B cell (primary cell): ENCODE measurements at regions not wholly inside any gene's neighbourhood (a gene's known extent, or its start where the extent isn't known, plus 50 kb on each side); places are given as distances from the start of the nearest gene placed in this dataset.

Experiments
- ATAC-seq: fragments of 200-7000 bp; cut with Tn5 transposase; one replicate; pipeline ENCODE4 v1.10.0; 2021; ENCODE audit warnings: low read depth, mild to moderate bottlenecking, moderate number of reproducible peaks, moderate library complexity
- CTCF ChIA-PET: fragments of 350-600 bp; sonication (Branson Sonifier 250); formaldehyde crosslinking; loops from one replicate; lab custom pipeline; 2021; ENCODE audit warnings: antibody characterized with exemption, inconsistent platforms; lab: Charles Lee
- POLR2A ChIA-PET: fragments of 350-600 bp; sonication (Branson Sonifier 250); formaldehyde crosslinking; loops from one replicate; lab custom pipeline; 2021; ENCODE audit warnings: antibody characterized with exemption; lab: Charles Lee
- DNase-seq: peaks from one replicate; pipeline ENCODE4 v3.0.0; 2013
- H2AFZ ChIP-seq: 2 replicates; pipeline ENCODE4 v1.6.1; 2012; ENCODE audit warnings: mild to moderate bottlenecking, low read depth, low read length; ENCODE audit not compliant: insufficient read depth, poor library complexity, severe bottlenecking
- H3K27ac ChIP-seq, 2 donors: 1 replicate in 1 of 2; 2 replicates in 1 of 2; pipeline ENCODE4 v1.5.1; 2012 to 2013; ENCODE audit warnings: low read length in 2 of 2, mild to moderate bottlenecking in 2 of 2, moderate library complexity in 1 of 2
- H3K27me3 ChIP-seq, 4 experiments: fragments of 200-600 bp in 1 of 4; sonication (generic) in 1 of 4; replicated peaks in 1 of 4; 1 replicate in 2 of 4; 2 replicates in 2 of 4; pipeline versions ENCODE4 v1.6.1 to v1.7.0; 2013 to 2016; ENCODE audit warnings: low read length in 3 of 4, mild to moderate bottlenecking in 2 of 4, mixed read lengths in 1 of 4, moderate library complexity in 1 of 4; ENCODE audit not compliant: insufficient read depth in 4 of 4, control insufficient read depth in 3 of 4; ENCODE audit errors: control extremely low read depth in 1 of 4
- H3K36me3 ChIP-seq, 2 experiments: replicated peaks in 1 of 2; 1 replicate in 1 of 2; 2 replicates in 1 of 2; pipeline versions ENCODE4 v1.6.1 to v1.7.1; 2013; ENCODE audit warnings: low read length in 1 of 2; ENCODE audit not compliant: insufficient read depth in 2 of 2, control insufficient read depth in 1 of 2; ENCODE audit errors: control extremely low read depth in 1 of 2, extremely low read depth in 1 of 2
- H3K4me1 ChIP-seq, 2 donors: fragments of 200-600 bp in 1 of 2; sonication (generic) in 1 of 2; 1 replicate in 1 of 2; 2 replicates in 1 of 2; pipeline versions ENCODE4 v1.5.1 to v1.6.1; 2013 to 2017; ENCODE audit warnings: low read length in 2 of 2; ENCODE audit not compliant: control insufficient read depth in 2 of 2, insufficient read depth in 2 of 2
- H3K4me2 ChIP-seq: replicated peaks from 2 replicates; pipeline ENCODE3; 2012; ENCODE audit warnings: mild to moderate bottlenecking, low read depth, low read length; ENCODE audit not compliant: poor library complexity, severe bottlenecking
- H3K4me3 ChIP-seq, 5 experiments: fragments of 200-600 bp in 1 of 5; sonication (generic) in 1 of 5; 1 replicate in 3 of 5; 2 replicates in 2 of 5; pipeline versions ENCODE4 v1.5.1 to v1.7.0; 2011 to 2016; ENCODE audit warnings: low read length in 4 of 5, mild to moderate bottlenecking in 4 of 5, low read depth in 2 of 5, control low read depth in 1 of 5, moderate library complexity in 1 of 5; ENCODE audit not compliant: insufficient read depth in 1 of 5; ENCODE audit errors: control extremely low read depth in 1 of 5, extremely low read depth in 1 of 5
- H3K79me2 ChIP-seq: fragments of 200-600 bp; sonication (generic); one replicate; pipeline ENCODE4 v1.6.0; 2016; ENCODE audit warnings: low read length; ENCODE audit not compliant: control insufficient read depth, insufficient read depth
- H3K9ac ChIP-seq: fragments of 200-600 bp; sonication (generic); 2 replicates; pipeline ENCODE4 v1.6.1; 2017; ENCODE audit warnings: mild to moderate bottlenecking, low read length, moderate library complexity
- H3K9me3 ChIP-seq, 3 donors: one replicate each; pipeline versions ENCODE4 v1.6.1 to v1.7.1; 2013; ENCODE audit warnings: low read length in 2 of 3; ENCODE audit not compliant: control insufficient read depth in 2 of 3, insufficient read depth in 1 of 3; ENCODE audit errors: control extremely low read depth in 1 of 3
- H4K20me1 ChIP-seq: 2 replicates; pipeline ENCODE4 v1.6.0; 2012; ENCODE audit warnings: mild to moderate bottlenecking, low read length; ENCODE audit not compliant: insufficient read depth, control insufficient read depth, poor library complexity, severe bottlenecking
- H3K27ac Mint-ChIP-seq: one replicate; pipeline ENCODE4 v1.8.0; 2021; ENCODE audit warnings: mixed read lengths
- H3K27me3 Mint-ChIP-seq: one replicate; pipeline ENCODE4 v1.8.0; 2021; ENCODE audit warnings: mixed read lengths
- H3K4me1 Mint-ChIP-seq: one replicate; pipeline ENCODE4 v1.8.0; 2021; ENCODE audit warnings: mixed read lengths
- H3K4me3 Mint-ChIP-seq: one replicate; pipeline ENCODE4 v1.8.0; 2021; ENCODE audit warnings: mixed read lengths
- H3K9me3 Mint-ChIP-seq: one replicate; pipeline ENCODE4 v1.8.0; 2022; ENCODE audit warnings: mixed read lengths; ENCODE audit not compliant: insufficient read depth
- EZH2 ChIP-seq: IDR thresholded peaks from 2 replicates; pipeline ENCODE4 v1.6.1; 2012; ENCODE audit warnings: borderline replicate concordance, low read depth, mild to moderate bottlenecking, moderate library complexity, low read length; ENCODE audit not compliant: insufficient read depth, poor library complexity, severe bottlenecking
- WGBS: methylation state at CpG from one replicate; pipeline ENCODE4 v1.1.5; 2013; ENCODE audit warnings: missing lambda C conversion rate; ENCODE audit not compliant: insufficient coverage; 5-methylcytosine and 5-hydroxymethylcytosine counted together
- intact Hi-C: fragments of 100-400 bp; cut with micrococcal nuclease; formaldehyde crosslinking; loops from one replicate; pipeline ENCODE4 v1.10.0; 2022
- TF ChIP-seq, protein P1 (sequence below): fragments of 200-600 bp; IDR thresholded peaks from one replicate; pipeline ENCODE4 v1.8.0; 2022; ENCODE audit warnings: antibody characterized with exemption, mild to moderate bottlenecking

DNA sequence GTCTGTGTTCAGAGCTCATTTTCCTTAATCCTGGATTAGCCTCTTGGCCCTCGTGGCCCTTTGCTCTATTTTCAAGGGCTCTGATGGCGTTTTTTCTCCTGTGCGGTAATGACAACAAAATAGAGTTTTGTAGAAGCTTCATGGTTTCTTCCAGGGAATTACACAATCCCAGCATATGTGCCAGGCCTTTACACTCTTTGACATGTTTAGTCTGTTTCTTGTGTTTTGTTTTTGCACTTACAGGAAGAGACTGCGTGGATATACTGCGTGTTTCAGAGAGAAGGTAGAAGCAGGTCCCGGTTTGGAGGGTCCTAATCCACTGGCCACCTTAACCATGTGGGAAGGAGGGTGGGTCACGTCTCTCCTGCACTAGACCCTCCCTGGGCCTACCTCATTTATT is 400.2 kb upstream of the IRX4 start:
- peaks cover 0 to 37% (median 0%) of the 10 kb centered on the region in 3 donors for H3K9me3 ChIP-seq
- DNase-seq: no peak
- no peak overlapping the region for H3K27ac Mint-ChIP-seq
- no peak overlapping the region for H2AFZ ChIP-seq
- intact Hi-C loops: no loop called here
- no peak overlapping the region for H3K4me2 ChIP-seq
- ATAC-seq: no peak
- no peaks in the 10 kb centered on the region for H3K4me1 Mint-ChIP-seq
- H3K4me3 Mint-ChIP-seq: no peak overlapping the region
- H3K36me3 ChIP-seq: no peaks in the 10 kb centered on the region
- H3K9ac ChIP-seq: no peak overlapping the region
- no peaks in the 10 kb centered on the region for H3K27me3 ChIP-seq
- H3K4me1 ChIP-seq: no peaks in the 10 kb centered on the region
- no peaks in the 10 kb centered on the region for H3K9me3 Mint-ChIP-seq
- POLR2A ChIA-PET: no interaction called here
- H3K4me3 ChIP-seq: no peak overlapping the region
- H3K27ac ChIP-seq: no peak overlapping the region
- no peaks in the 10 kb centered on the region for H3K79me2 ChIP-seq
- CTCF ChIA-PET: no interaction called here
- no peak for TF ChIP-seq EZH2
- TF ChIP-seq, protein P1, sequence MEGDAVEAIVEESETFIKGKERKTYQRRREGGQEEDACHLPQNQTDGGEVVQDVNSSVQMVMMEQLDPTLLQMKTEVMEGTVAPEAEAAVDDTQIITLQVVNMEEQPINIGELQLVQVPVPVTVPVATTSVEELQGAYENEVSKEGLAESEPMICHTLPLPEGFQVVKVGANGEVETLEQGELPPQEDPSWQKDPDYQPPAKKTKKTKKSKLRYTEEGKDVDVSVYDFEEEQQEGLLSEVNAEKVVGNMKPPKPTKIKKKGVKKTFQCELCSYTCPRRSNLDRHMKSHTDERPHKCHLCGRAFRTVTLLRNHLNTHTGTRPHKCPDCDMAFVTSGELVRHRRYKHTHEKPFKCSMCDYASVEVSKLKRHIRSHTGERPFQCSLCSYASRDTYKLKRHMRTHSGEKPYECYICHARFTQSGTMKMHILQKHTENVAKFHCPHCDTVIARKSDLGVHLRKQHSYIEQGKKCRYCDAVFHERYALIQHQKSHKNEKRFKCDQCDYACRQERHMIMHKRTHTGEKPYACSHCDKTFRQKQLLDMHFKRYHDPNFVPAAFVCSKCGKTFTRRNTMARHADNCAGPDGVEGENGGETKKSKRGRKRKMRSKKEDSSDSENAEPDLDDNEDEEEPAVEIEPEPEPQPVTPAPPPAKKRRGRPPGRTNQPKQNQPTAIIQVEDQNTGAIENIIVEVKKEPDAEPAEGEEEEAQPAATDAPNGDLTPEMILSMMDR: no peak
- WGBS: 79% methylated on average over 2 of the region's 7 CpGs
- H3K27me3 Mint-ChIP-seq: no peaks in the 10 kb centered on the region
- H4K20me1 ChIP-seq: no peaks in the 10 kb centered on the region

DNA sequence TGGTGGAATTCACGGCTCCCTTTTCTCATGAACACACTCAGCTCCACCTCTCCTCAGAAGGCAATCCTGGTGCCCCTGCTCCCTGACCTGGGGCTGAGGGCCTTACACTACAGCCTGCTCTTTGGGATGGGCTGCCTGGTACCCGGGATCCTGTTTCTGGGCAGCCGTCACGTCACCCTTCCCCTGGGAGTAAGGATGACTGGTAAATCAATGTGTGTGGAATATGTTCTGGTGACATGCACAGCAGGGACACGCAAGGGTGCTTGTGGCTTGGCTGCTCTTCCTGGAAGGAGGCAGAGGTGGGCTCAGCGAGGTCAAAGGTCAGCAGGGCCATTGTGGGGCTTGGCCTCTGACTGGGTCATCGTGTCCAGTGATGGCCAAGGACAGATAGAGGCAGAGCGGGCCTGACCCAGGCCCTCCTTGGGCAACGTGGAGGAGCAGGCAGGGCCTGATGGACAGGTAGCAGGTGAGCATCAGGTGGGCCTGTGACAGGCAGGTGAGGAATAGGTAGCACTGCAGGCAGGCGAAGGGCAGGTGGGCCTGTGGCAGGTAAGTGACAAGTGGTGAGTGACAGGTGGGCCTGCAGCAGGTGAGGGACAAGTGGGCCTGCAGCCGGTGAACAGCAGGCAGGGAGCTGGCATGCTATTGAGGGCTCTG is 399.4 kb upstream of the IRX4 start:
- Histone ChIP-seq H3K79me2 (no peaks in the 10 kb centered on the region), H3K4me2 (no peak overlapping the region), H3K27ac (no peak overlapping the region), H4K20me1 (no peaks in the 10 kb centered on the region), H2AFZ (no peak overlapping the region), H3K27me3 (no peaks in the 10 kb centered on the region), H3K9ac (no peak overlapping the region), H3K9me3 (peaks cover 0 to 35% (median 0%) of the 10 kb centered on the region in 3 donors), H3K4me3 (no peak overlapping the region), H3K36me3 (no peaks in the 10 kb centered on the region), H3K4me1 (no peaks in the 10 kb centered on the region)
- Mint-ChIP-seq H3K9me3 (no peaks in the 10 kb centered on the region), H3K4me1 (no peaks in the 10 kb centered on the region), H3K4me3 (no peak overlapping the region), H3K27ac (no peak overlapping the region), H3K27me3 (no peaks in the 10 kb centered on the region)
- WGBS: 75% methylated on average over 11 of the region's 11 CpGs
- ATAC-seq (no peak), DNase-seq (no peak)
- CTCF ChIA-PET: no interaction called here
- intact Hi-C loops: no loop called here
- POLR2A ChIA-PET: no interaction called here
- TF ChIP-seq, protein P1: no peak
